ENCODE measurements at regions not wholly inside any gene's neighbourhood (a gene's known extent, or its start where the extent isn't known, plus 50 kb on each side); places are given as distances from the start of the nearest gene placed in this dataset.

- DNase-seq, result peak in 2 of 5 donors; percentile 90 to 91
- H3K36me3 ChIP-seq (ENCODE audit: control insufficient read depth in 2 of 3, insufficient read depth in 3 of 3, low read length in 3 of 3), result no peaks in the 10 kb centered on the region
- H3K9me3 ChIP-seq (ENCODE audit: control insufficient read depth in 2 of 3, insufficient read depth in 1 of 3, low read length in 3 of 3), result no peaks in the 10 kb centered on the region
- no peaks in the 10 kb centered on the region for H3K27me3 ChIP-seq (ENCODE audit: control insufficient read depth, insufficient read depth, low read length)
- intact Hi-C loops (cut with DNase I), result no loop called here
- H3K4me3 ChIP-seq (ENCODE audit: low read length in 3 of 3), result peak overlapping the region in 2 of 3 donors; percentile 7 to 66
- no peak for TF ChIP-seq CTCF (IDR thresholded peaks at IDR 0.05; ENCODE audit: borderline replicate concordance, extremely low read depth, insufficient read depth)
- FAIRE-seq, result no peak
- no peak overlapping the region for H3K27ac ChIP-seq (ENCODE audit: low read depth in 2 of 2, low read length in 2 of 2)
- peaks cover 14 to 28% (median 23%) of the 10 kb centered on the region in 3 donors for H3K4me1 ChIP-seq (ENCODE audit: control insufficient read depth in 2 of 3, insufficient read depth in 2 of 3, low read depth in 1 of 3, low read length in 3 of 3)
- peak overlapping the region in 1 of 3 donors; percentile 62 for H3K9ac ChIP-seq (ENCODE audit: low read length in 3 of 3)
Measured at GRCh38 chr4:15339737-15340136, 88.1 kb upstream of the C1QTNF7 start.

- Histone ChIP-seq H3K9me3 (ENCODE audit: control insufficient read depth in 2 of 3, insufficient read depth in 1 of 3, low read length in 3 of 3) (no peaks in the 10 kb centered on the region), H3K4me3 (ENCODE audit: low read length in 3 of 3) (peak overlapping the region; percentile 7 to 66 (median 7)), H3K9ac (ENCODE audit: low read length in 3 of 3) (peak overlapping the region in 1 of 3 donors; percentile 62), H3K27me3 (ENCODE audit: control insufficient read depth, insufficient read depth, low read length) (no peaks in the 10 kb centered on the region), H3K27ac (ENCODE audit: low read depth in 2 of 2, low read length in 2 of 2) (no peak overlapping the region), H3K36me3 (ENCODE audit: control insufficient read depth in 2 of 3, insufficient read depth in 3 of 3, low read length in 3 of 3) (no peaks in the 10 kb centered on the region), H3K4me1 (ENCODE audit: control insufficient read depth in 2 of 3, insufficient read depth in 2 of 3, low read depth in 1 of 3, low read length in 3 of 3) (peaks cover 13 to 29% (median 23%) of the 10 kb centered on the region in 3 donors)
- intact Hi-C loops (cut with DNase I), result no loop called here
- FAIRE-seq, result no peak
- no peak for DNase-seq
- TF ChIP-seq CTCF (IDR thresholded peaks at IDR 0.05; ENCODE audit: borderline replicate concordance, extremely low read depth, insufficient read depth), result no peak
Measured at GRCh38 chr4:15340332-15340731, 87.5 kb upstream of the C1QTNF7 start.

- intact Hi-C loops (cut with DNase I), result no loop called here
- Histone ChIP-seq H3K27me3 (ENCODE audit: control insufficient read depth, insufficient read depth, low read length) (no peaks in the 10 kb centered on the region), H3K4me3 (ENCODE audit: low read length in 3 of 3) (peak overlapping the region; percentile 22 to 66 (median 29)), H3K9ac (ENCODE audit: low read length in 3 of 3) (peak overlapping the region in 1 of 3 donors; percentile 62), H3K36me3 (ENCODE audit: control insufficient read depth in 2 of 3, insufficient read depth in 3 of 3, low read length in 3 of 3) (no peaks in the 10 kb centered on the region), H3K4me1 (ENCODE audit: control insufficient read depth in 2 of 3, insufficient read depth in 2 of 3, low read depth in 1 of 3, low read length in 3 of 3) (peaks cover 12 to 29% (median 23%) of the 10 kb centered on the region in 3 donors), H3K27ac (ENCODE audit: low read depth in 2 of 2, low read length in 2 of 2) (peak overlapping the region; percentile 37 to 43), H3K9me3 (ENCODE audit: control insufficient read depth in 2 of 3, insufficient read depth in 1 of 3, low read length in 3 of 3) (no peaks in the 10 kb centered on the region)
- TF ChIP-seq CTCF (IDR thresholded peaks at IDR 0.05; ENCODE audit: borderline replicate concordance, extremely low read depth, insufficient read depth), result no peak
- DNase-seq (peak in 4 of 5 donors; percentile 38 to 65 (median 58)), FAIRE-seq (no peak)
Measured at GRCh38 chr4:15340902-15341732, 86.7 kb upstream of the C1QTNF7 start.
